Stimulated activated CD4-positive, alpha-beta T cell treated with anti-CD3 and anti-CD28 coated beads, Interleukin-12 subunit alpha, Interleukin-12 subunit beta, amount 100 ng/mL, for 48 hours (primary cell): ENCODE measurements at regions not wholly inside any gene's neighbourhood (a gene's known extent, or its start where the extent isn't known, plus 50 kb on each side); places are given as distances from the start of the nearest gene placed in this dataset.

Source experiments
- DNase-seq, 3 donors: peaks; one replicate each; pipeline ENCODE4 v3.0.0-alpha.2; 2020; ENCODE audit warnings: low read depth in 2 of 3, low spot score in 1 of 3

DNA sequence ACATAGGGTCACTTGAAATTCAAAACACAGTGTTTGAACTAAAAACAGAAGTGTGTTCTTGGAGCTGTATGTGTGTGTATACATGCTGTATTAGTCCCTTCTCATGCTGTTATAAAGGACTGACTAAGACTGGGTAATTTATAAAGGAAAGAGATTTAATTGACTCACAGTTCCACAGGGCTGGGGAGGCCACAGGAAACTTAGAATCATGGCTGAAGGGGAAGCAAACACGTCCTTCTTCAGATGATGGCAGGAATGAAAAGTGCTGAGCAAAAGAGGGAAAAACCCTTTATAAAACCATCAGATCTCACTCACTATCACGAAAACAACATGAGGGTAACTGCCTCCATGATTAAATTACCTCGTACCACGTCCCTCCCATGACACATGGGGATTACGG, 224.1 kb downstream of the BCAT1 start:
- DNase-seq: no peak

GRCh38 chr12:24723759-24724158, 225.1 kb downstream of the BCAT1 start:
- DNase-seq: no peak

GRCh38 chr12:24721191-24721590, 227.7 kb downstream of the BCAT1 start:
- no peak for DNase-seq

DNA sequence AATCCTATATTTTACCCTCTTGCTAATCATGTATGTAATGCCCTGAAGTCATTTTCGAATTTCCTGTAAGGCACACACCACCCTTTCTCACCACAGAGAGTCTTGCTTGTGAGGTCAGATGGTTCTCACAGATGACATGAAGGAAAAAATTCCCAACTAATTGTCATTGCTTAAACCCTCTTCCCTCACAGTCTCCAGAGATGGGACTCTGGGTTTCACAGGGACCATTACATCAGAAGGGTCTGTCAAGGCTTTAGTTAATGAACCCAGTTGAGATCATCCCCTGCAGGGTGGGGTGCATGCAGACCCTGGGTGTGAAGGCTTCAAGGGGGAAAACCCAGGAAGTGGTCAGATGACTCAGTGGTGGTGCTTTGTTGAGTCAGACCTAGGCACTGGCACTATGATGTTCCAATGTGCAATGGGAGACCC, 229.6 kb downstream of the BCAT1 start:
- DNase-seq: peak; percentile 16 to 43 (median 28)

DNA sequence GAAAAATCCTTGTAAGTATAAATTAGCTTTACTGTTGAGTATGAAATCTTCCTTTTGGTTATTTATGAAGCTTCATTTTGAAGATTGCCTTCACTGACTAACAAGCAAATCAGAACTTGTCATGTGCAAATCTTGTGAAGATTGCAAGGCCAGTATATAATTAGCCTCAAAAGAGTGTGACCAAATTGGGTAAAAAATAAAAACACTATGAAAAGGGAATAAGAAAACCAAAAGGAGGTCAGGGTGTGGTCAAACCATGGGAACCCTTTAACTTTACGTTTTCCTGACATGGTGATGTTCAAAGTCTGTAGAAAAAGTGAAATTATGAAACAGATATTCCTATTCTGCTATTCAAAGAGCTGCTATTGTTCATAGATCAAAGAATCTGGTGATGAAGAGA, 230.3 kb downstream of the BCAT1 start:
- no peak for DNase-seq

DNA sequence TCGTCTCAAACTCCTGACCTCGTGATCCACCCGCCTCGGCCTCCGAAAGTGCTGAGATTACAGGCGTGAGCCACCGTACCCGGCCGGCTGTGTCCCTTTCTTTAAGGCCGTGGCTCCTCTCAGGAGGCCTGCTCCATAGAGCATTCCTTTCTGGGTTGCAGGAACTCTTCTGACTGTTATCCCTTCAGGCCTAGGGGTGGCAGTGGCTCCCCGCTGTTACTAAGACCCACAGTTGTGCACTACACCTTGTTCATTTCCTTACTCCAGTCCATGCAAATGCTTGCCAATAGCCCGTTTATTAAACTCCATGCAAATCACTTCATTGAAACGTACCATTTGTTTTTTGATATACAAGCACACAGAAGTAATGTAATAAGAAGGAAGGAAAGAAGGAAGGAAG, 234.7 kb downstream of the BCAT1 start:
- no peak for DNase-seq

- DNase-seq: no peak
These were observed 237.6 kb downstream of the BCAT1 start for GRCh38 chr12:24711056-24712008.

GRCh38 chr12:24709216-24709615, 239.7 kb downstream of the BCAT1 start:
- no peak for DNase-seq

GRCh38 chr12:24708718-24709117, 240.2 kb downstream of the BCAT1 start:
- no peak for DNase-seq

- no peak for DNase-seq
These were observed 240.9 kb downstream of the BCAT1 start for GRCh38 chr12:24708043-24708442.

DNA sequence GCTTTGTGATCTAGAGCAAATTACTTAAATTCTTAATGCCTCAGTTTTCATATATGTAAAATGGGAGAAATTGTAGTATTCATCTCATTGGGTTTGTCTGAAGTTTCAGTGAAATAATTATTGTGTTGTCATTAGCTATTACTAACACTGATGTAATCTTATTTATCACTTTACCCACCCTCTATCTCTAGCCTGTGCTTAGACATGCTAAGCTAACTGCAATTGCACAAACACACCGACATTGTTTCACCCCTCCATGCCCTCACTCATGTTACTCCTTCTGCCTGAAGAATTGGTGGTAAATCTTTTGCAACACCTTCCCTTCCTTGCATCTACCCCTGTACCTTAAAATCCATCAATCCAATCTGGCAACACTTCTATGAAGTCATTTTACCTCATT, 241.6 kb downstream of the BCAT1 start:
- no peak for DNase-seq

DNA sequence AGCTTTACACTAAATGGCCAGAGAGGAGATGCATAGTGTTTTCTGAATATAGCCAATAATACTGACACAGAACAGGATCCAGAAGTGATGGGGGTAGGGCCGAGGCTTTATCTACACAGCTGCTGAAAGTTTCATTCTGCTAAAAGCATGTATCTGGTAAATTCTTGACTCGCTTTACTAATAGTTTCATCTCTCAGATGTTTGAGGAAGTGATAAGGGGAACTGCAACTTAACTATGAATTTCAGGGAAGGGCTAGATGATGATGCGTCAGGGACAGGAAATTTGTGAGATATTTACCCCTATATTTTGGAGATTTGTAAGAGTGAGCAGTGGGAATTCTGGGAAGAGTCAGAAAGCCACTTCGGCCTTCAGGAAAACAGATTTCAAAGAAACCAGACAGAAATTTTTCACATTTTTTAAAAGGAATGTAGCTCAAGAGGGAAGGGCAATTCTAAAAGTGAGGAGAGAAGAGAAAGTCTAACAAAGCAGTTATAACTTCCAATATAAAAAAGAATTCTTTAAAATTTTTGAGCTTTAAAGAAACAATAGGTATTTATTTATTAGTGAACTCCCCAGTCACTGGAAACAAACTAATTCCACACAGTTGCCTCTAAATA, 243.1 kb downstream of the BCAT1 start:
- no peak for DNase-seq

DNA sequence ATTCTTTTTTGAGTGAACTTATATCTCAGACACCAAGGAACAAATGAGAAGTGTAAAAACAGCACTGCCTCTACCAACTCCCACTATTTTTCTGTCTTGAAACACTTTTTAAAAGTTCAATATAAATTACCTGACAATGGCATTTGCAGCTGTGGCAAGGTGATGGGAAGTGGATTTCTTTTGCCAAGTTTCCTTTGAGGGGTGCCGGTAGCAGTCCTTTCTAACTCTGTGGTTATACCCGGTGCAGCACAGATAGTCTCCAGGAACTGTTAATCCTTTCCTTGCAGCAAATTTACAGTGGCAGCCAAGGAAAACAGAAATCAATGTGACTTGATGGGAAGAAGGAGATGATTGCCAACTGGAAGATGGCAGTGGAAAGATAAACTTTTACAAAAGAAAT, 243.7 kb downstream of the BCAT1 start:
- DNase-seq: no peak

- no peak for DNase-seq
These were observed 247.6 kb downstream of the BCAT1 start for GRCh38 chr12:24701343-24701742.

DNA sequence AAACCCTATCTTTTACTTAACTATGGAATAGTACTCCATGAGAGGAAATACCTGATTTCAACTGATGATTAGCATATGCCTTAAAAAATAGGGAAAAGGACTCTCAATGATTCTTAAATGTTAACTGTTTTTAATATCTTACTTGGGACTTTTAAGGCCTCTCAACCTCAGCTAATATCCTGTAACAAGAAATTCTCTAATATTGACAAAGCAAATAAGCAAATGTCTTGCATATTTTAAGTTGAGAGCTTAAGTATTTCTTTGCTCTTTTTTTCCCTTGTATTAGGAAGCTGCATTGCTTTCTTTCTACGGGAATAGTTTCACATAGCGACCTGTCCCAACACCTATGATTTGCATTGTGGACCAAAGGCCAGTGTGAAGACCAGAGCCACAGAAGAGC, 249.9 kb downstream of the BCAT1 start:
- no peak for DNase-seq

GRCh38 chr12:24697769-24698168, 251.1 kb downstream of the BCAT1 start:
- DNase-seq: no peak

DNA sequence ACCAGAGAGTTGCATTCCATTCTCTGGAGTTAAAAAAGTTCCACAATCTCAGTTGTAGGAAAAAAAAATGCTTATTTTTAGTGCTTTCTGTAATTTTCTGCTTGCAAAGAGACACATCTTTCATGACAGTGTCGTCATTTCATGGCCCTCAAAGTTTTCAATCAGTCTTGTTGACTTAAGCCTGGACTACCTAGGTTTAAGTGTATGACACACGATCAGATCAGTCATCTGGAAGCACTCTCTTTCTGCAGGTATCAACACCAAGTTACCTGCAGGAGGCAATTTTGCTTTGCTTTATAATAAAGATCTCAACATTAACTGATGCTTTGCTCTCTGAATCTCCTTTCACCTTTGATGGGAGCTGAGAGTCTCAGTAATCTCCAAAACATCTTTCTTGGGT, 251.6 kb downstream of the BCAT1 start:
- no peak for DNase-seq

DNA sequence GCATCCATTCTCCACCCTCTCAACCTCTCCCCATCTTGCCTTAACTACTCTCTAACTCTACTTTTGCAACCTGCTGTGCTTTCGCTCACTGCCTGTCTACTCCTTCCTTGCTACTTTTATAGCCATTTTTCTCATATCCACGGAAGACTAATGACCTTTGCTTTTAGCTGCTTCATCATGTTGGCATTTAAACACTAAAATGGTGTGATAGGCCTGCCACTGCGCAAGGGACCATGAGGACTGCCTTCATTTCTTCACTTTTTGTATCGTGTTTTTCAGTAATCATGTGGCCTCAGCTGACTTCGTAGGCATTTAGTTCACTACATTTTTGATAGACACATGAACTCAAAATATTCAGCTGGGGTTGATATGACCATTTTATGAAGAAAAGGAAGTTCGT, 252.1 kb downstream of the BCAT1 start:
- DNase-seq: no peak

- no peak for DNase-seq
These were observed 253.1 kb downstream of the BCAT1 start for GRCh38 chr12:24695657-24696329.

GRCh38 chr12:24695103-24695502, 253.8 kb downstream of the BCAT1 start:
- no peak for DNase-seq

- no peak for DNase-seq
These were observed 260.3 kb downstream of the BCAT1 start for GRCh38 chr12:24688601-24689000.

DNA sequence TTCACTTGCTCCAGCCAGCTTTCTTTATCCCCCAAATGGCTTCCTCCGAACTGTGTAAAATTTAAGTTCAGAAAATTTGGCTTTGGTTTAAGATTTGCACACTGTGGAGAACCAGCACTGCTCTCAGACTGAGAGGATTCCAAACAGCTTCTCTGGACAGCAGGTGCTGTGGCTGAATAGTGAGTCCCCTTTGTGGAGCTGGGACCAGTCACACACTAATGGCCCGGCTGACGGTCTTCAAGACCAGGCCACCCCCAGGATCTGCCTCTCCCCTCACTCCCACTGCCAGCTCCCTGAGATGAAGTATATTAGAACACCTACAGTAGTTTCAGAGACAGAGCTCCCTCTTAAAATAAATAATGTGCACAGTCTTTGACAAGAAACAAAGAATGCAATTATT, 267.3 kb downstream of the BCAT1 start:
- DNase-seq: no peak
